Endothelial cell of umbilical vein (primary cell): ENCODE measurements at regions not wholly inside any gene's neighbourhood (a gene's known extent, or its start where the extent isn't known, plus 50 kb on each side); places are given as distances from the start of the nearest gene placed in this dataset.

Experiments
- BruUV-seq: library from RNA; stranded (reverse); fragments of 400-500 nt; replicated peaks from 2 replicates; lab custom pipeline; 2021; lab: Mats Ljungman, UMichigan
- CTCF ChIA-PET: fragments of 300-600, 350-600 bp; sonication (Branson Sonifier 250); formaldehyde crosslinking; loops from one replicate; lab custom pipeline; 2021; ENCODE audit warnings: antibody characterized with exemption, inconsistent platforms; lab: Charles Lee
- POLR2A ChIA-PET: fragments of 300-600, 350-600 bp; sonication (Branson Sonifier 250); formaldehyde crosslinking; loops from one replicate; lab custom pipeline; 2021; ENCODE audit warnings: antibody characterized with exemption, inconsistent platforms; lab: Charles Lee
- DNase-seq: peaks from one replicate; pipeline ENCODE4 v3.0.0-alpha.2; 2011; ENCODE audit warnings: low read depth, low spot score
- FAIRE-seq: peaks from 2 replicates; lab custom pipeline; 2011; peaks lifted over from hg19 to GRCh38; lab: Jason Lieb, UNC
- H2AFZ ChIP-seq: 2 replicates; pipeline ENCODE4 v1.6.0; 2012; ENCODE audit warnings: low read depth, low read length, control low read depth, inconsistent platforms
- H3K27ac ChIP-seq: 2 replicates; pipeline ENCODE4 v1.5.1; 2011; ENCODE audit warnings: low read depth, mild to moderate bottlenecking, control low read depth, low read length, moderate library complexity; ENCODE audit not compliant: insufficient read depth
- H3K27me3 ChIP-seq, 2 experiments: 2 replicates each; pipeline versions ENCODE4 v1.6.0 to v1.6.1; 2011; ENCODE audit warnings: low read length in 2 of 2, mixed read lengths in 1 of 2; ENCODE audit not compliant: control insufficient read depth in 2 of 2, insufficient read depth in 2 of 2
- H3K36me3 ChIP-seq, 2 experiments: 2 replicates in 1 of 2; 3 replicates in 1 of 2; pipeline ENCODE4 v1.5.1; 2011; ENCODE audit warnings: low read length in 2 of 2, mild to moderate bottlenecking in 1 of 2, moderate library complexity in 1 of 2; ENCODE audit not compliant: control insufficient read depth in 2 of 2, insufficient read depth in 2 of 2; ENCODE audit errors: extremely low read depth in 1 of 2
- H3K4me1 ChIP-seq: 3 replicates; pipeline ENCODE4 v1.5.1; 2011; ENCODE audit warnings: mild to moderate bottlenecking, low read length; ENCODE audit not compliant: control insufficient read depth, insufficient read depth; ENCODE audit errors: extremely low read depth
- H3K4me2 ChIP-seq: 2 replicates; pipeline ENCODE4 v1.6.1; 2011; ENCODE audit warnings: low read length, control low read depth, mixed read lengths; ENCODE audit not compliant: insufficient read depth
- H3K4me3 ChIP-seq, 3 experiments: fragments of 200-600 bp in 1 of 3; sonication (generic), shearing (Covaris generic) in 1 of 3; replicated peaks in 1 of 3; 2 replicates each; pipeline ENCODE4 v1.5.1; 2011 to 2016; ENCODE audit warnings: control low read depth in 3 of 3, low read length in 3 of 3, mild to moderate bottlenecking in 2 of 3, inconsistent platforms in 1 of 3, low read depth in 1 of 3, moderate library complexity in 1 of 3; ENCODE audit not compliant: insufficient read depth in 1 of 3
- H3K79me2 ChIP-seq: 2 replicates; pipeline ENCODE4 v1.6.0; 2012; ENCODE audit warnings: low read length, inconsistent platforms; ENCODE audit not compliant: control insufficient read depth, insufficient read depth
- H3K9ac ChIP-seq: replicated peaks from 2 replicates; pipeline ENCODE3; 2011; ENCODE audit warnings: low read length, control low read depth; ENCODE audit not compliant: insufficient read depth; ENCODE audit errors: extremely low read depth
- H3K9me1 ChIP-seq: replicated peaks from 3 replicates; pipeline ENCODE4 v1.6.0; 2011; ENCODE audit warnings: mild to moderate bottlenecking, low read length; ENCODE audit not compliant: control insufficient read depth, insufficient read depth; ENCODE audit errors: extremely low read depth
- H3K9me3 ChIP-seq: replicated peaks from 2 replicates; pipeline ENCODE4 v1.5.1; 2012; ENCODE audit warnings: low read length, inconsistent platforms; ENCODE audit not compliant: control insufficient read depth, insufficient read depth
- H4K20me1 ChIP-seq: replicated peaks from 2 replicates; pipeline ENCODE3; 2011; ENCODE audit warnings: mild to moderate bottlenecking, low read length; ENCODE audit not compliant: control insufficient read depth, insufficient read depth; ENCODE audit errors: extremely low read depth
- CTCF ChIP-seq, 2 donors: IDR thresholded peaks; 1 replicate in 1 of 2; 2 replicates in 1 of 2; pipeline ENCODE4 v1.5.1; 2011; ENCODE audit warnings: low read length in 2 of 2, mild to moderate bottlenecking in 2 of 2, moderate library complexity in 2 of 2, control low read depth in 1 of 2, inconsistent platforms in 1 of 2, low read depth in 1 of 2; ENCODE audit not compliant: insufficient read depth in 1 of 2; ENCODE audit errors: extremely low read depth in 1 of 2
- EZH2 ChIP-seq: IDR thresholded peaks from 2 replicates; pipeline ENCODE4 v1.6.1; 2012; ENCODE audit warnings: borderline replicate concordance, low read depth, mild to moderate bottlenecking, moderate library complexity, low read length, inconsistent platforms; ENCODE audit not compliant: severe bottlenecking
- FOS ChIP-seq: IDR thresholded peaks from 2 replicates; pipeline ENCODE4 v1.6.1; 2011; ENCODE audit warnings: mild to moderate bottlenecking, low read length, moderate library complexity, borderline replicate concordance; ENCODE audit not compliant: insufficient read depth
- GATA2 ChIP-seq: IDR thresholded peaks from 2 replicates; pipeline ENCODE4 v1.7.0; 2011; ENCODE audit warnings: low read depth, mild to moderate bottlenecking, moderate library complexity, mixed read lengths, low read length; ENCODE audit not compliant: insufficient read length, insufficient read depth
- JUN ChIP-seq: IDR thresholded peaks from 2 replicates; pipeline ENCODE4 v1.6.1; 2011; ENCODE audit warnings: borderline replicate concordance, low read depth; ENCODE audit not compliant: insufficient read length, insufficient read depth
- MAX ChIP-seq: IDR thresholded peaks from 2 replicates; pipeline ENCODE4 v1.6.1; 2011; ENCODE audit not compliant: insufficient read depth, insufficient read length
- MYC ChIP-seq: IDR thresholded peaks from one replicate; pipeline ENCODE4 v1.6.1; 2011; ENCODE audit warnings: mild to moderate bottlenecking, low read depth, low read length
- POLR2A ChIP-seq: IDR thresholded peaks from 2 replicates; pipeline ENCODE4 v1.6.1; 2012; ENCODE audit warnings: low read depth, mild to moderate bottlenecking, control low read depth, low read length
- POLR2AphosphoS5 ChIP-seq: IDR thresholded peaks from 2 replicates; pipeline ENCODE4 v1.6.1; 2012; ENCODE audit warnings: low read depth, mild to moderate bottlenecking, control low read depth, low read length, moderate library complexity; ENCODE audit not compliant: insufficient read depth
- dilution Hi-C: fragments of 300-500 bp; cut with MboI; formaldehyde crosslinking; loops from one replicate; pipeline ENCODE4 v1.15.0; 2019; ENCODE audit warnings: low sequenced_read_pairs; ENCODE audit not compliant: extremely low pct_ligation_motif_present
- intact Hi-C: fragments of 100-400 bp; cut with micrococcal nuclease; formaldehyde crosslinking; loops from one replicate; pipeline ENCODE4 v1.10.0; 2022

- Histone ChIP-seq H3K9me1 (no peaks in the 10 kb centered on the region), H3K79me2 (no peaks in the 10 kb centered on the region), H3K4me1 (peaks cover 22% of the 10 kb centered on the region), H3K27me3 (no peaks in the 10 kb centered on the region), H3K27ac (no peak overlapping the region), H3K4me2 (no peak overlapping the region), H3K9me3 (no peaks in the 10 kb centered on the region), H2AFZ (no peak overlapping the region), H3K36me3 (no peaks in the 10 kb centered on the region), H3K9ac (no peak overlapping the region), H4K20me1 (no peaks in the 10 kb centered on the region), H3K4me3 (no peak overlapping the region)
- ChIA-PET POLR2A (no interaction called here), CTCF (interaction anchor here (1.2 kb wide), 1 partner anchor 74 kb away, joined by 4 read pairs; no protein-coding TSS in a partner anchor)
- dilution Hi-C loops (no loop called here), intact Hi-C loops (loop anchor here (5.0 kb wide), 1 partner anchor 75 kb away; no protein-coding TSS in a partner anchor)
- TF ChIP-seq CTCF (IDR thresholded peaks at IDR 0.05; ENCODE audit: extremely low read depth in 1 of 2, insufficient read depth in 1 of 2, low read depth in 1 of 2, low read length in 2 of 2) (no peak), MAX (no peak), JUN (no peak), EZH2 (no peak), FOS (peak; percentile 21), MYC (no peak), POLR2AphosphoS5 (no peak), GATA2 (peak; percentile 85), POLR2A (no peak)
- no TSS peak for BruUV-seq
- peak; percentile 20 for DNase-seq
- FAIRE-seq = no peak
These were observed 521.0 kb downstream of the KIF20B start for GRCh38 chr10:90222372-90222771.
